22Rv1 (cell line): ENCODE measurements at regions not wholly inside any gene's neighbourhood (a gene's known extent, or its start where the extent isn't known, plus 50 kb on each side); places are given as distances from the start of the nearest gene placed in this dataset.
"Not testable (repeated sequence)": the region's sequence is repeated elsewhere in the genome, so short reads cannot be mapped to it uniquely, and the experiment has no call there.

ENCODE experiments used
- ZFX ChIP-seq: fragments of 450-650 bp; IDR thresholded peaks from 2 replicates; pipeline ENCODE4 v1.6.1; 2017; ENCODE audit warnings: antibody characterized with exemption, borderline replicate concordance
- TF ChIP-seq, protein P1 (sequence below): fragments of 450-650 bp; IDR thresholded peaks from 2 replicates; pipeline ENCODE4 v1.5.1; 2017; ENCODE audit warnings: mild to moderate bottlenecking

DNA sequence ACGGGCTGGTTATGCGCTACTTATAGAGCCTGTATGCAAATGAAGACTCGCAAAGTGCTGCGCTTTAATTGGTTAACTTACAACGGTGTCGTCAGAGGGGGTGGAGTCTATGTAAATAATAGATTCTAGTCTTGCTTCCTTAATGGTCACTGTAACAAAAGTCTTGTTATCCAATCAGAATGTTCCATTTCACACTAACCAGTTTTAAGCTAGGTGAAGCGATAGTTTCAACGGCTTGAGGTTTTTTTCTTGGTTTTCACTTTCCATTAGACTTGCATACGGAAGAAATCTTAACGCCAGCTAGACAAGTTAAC, 66.9 kb downstream of the FAM72B start:
- TF ChIP-seq, protein P1, sequence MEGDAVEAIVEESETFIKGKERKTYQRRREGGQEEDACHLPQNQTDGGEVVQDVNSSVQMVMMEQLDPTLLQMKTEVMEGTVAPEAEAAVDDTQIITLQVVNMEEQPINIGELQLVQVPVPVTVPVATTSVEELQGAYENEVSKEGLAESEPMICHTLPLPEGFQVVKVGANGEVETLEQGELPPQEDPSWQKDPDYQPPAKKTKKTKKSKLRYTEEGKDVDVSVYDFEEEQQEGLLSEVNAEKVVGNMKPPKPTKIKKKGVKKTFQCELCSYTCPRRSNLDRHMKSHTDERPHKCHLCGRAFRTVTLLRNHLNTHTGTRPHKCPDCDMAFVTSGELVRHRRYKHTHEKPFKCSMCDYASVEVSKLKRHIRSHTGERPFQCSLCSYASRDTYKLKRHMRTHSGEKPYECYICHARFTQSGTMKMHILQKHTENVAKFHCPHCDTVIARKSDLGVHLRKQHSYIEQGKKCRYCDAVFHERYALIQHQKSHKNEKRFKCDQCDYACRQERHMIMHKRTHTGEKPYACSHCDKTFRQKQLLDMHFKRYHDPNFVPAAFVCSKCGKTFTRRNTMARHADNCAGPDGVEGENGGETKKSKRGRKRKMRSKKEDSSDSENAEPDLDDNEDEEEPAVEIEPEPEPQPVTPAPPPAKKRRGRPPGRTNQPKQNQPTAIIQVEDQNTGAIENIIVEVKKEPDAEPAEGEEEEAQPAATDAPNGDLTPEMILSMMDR = not testable (repeated sequence)
- TF ChIP-seq ZFX = not testable (repeated sequence)
